ENCODE measurements at regions not wholly inside any gene's neighbourhood (a gene's known extent, or its start where the extent isn't known, plus 50 kb on each side); places are given as distances from the start of the nearest gene placed in this dataset.
A peak's percentile ranks its signal among the peaks of the same experiment; 100 is the strongest.

DNA sequence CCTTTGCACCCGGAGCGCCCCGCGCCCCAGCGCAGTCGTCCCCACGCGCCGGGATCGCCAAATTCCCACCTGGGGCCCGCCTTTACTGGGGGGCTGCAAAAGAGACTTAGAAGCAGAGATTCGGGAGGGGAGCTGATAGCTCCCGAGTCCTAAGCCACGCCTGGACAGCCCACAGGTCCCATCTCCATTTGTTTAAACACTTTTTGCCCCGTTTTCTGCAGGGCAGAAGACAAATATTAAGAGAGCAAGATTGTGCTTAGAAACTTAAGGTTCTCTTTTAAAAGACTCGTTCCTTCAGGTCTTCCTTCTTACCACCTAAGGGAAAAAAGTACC, 299.1 kb upstream of the NFE2L3 start:
- Histone ChIP-seq H3K79me2 (no peaks in the 10 kb centered on the region), H3K27ac (no peak overlapping the region), H3K4me2 (ENCODE audit: low read length) (no peak overlapping the region), H3K4me1 (peaks cover 10% of the 10 kb centered on the region), H2AFZ (no peak overlapping the region), H3K9ac (no peak overlapping the region), H3K4me3 (ENCODE audit: low read depth, low read length) (no peak overlapping the region), H3K27me3 (ENCODE audit: control insufficient read depth, insufficient read depth, low read length) (peaks cover 20% of the 10 kb centered on the region), H3K9me3 (ENCODE audit: control insufficient read depth, low read length) (no peaks in the 10 kb centered on the region), H3K36me3 (ENCODE audit: control insufficient read depth, insufficient read depth, low read length) (no peaks in the 10 kb centered on the region)
- TF ChIP-seq, protein P1, sequence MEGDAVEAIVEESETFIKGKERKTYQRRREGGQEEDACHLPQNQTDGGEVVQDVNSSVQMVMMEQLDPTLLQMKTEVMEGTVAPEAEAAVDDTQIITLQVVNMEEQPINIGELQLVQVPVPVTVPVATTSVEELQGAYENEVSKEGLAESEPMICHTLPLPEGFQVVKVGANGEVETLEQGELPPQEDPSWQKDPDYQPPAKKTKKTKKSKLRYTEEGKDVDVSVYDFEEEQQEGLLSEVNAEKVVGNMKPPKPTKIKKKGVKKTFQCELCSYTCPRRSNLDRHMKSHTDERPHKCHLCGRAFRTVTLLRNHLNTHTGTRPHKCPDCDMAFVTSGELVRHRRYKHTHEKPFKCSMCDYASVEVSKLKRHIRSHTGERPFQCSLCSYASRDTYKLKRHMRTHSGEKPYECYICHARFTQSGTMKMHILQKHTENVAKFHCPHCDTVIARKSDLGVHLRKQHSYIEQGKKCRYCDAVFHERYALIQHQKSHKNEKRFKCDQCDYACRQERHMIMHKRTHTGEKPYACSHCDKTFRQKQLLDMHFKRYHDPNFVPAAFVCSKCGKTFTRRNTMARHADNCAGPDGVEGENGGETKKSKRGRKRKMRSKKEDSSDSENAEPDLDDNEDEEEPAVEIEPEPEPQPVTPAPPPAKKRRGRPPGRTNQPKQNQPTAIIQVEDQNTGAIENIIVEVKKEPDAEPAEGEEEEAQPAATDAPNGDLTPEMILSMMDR (IDR thresholded peaks at IDR 0.05), result no peak

DNA sequence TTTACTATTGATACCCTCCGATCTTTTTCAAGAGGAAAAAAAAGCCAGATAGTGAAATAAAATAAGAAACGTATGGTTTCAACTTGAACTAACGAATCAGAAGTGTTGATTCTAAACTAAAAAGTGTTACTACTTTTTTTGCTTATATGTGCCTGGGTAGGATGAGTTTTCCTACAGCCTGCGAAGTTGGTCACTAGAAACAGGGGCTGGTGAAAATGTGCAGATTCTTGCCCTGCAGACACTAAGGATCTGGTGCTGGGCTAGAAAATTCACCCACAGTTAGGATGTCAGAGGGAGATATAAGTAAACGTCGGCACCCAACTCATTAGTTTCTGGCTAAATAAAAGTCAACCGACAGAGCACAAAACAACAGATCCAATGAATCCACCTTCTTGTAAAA, 298.7 kb upstream of the NFE2L3 start:
- Histone ChIP-seq H3K4me3 (ENCODE audit: low read depth, low read length) (no peak overlapping the region), H3K27me3 (ENCODE audit: control insufficient read depth, insufficient read depth, low read length) (peaks cover 20% of the 10 kb centered on the region), H2AFZ (no peak overlapping the region)

DNA sequence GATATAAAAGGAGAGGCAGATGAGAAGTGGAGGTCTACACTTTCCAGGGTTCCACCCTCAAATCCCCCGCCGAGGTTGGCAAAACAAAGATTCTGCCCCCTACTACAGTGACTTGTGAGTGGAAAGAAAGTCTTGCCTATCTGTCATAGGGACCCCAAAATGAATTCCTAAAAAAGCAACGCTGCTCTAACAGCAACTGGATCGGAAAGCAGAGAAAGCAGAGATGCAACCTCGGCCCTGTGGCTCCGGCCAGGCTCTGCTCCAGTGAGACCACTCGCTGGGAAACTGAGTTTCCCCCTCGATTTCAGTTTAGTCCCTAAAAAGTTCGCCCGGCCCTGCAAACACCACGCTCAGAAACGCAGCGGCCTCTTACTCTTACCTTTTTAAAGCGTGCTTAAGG, 297.9 kb upstream of the NFE2L3 start:
- no peak overlapping the region for H3K9ac ChIP-seq
- H3K27ac ChIP-seq, result no peak overlapping the region
- H3K9me3 ChIP-seq (ENCODE audit: control insufficient read depth, low read length), result no peaks in the 10 kb centered on the region
- H3K36me3 ChIP-seq (ENCODE audit: control insufficient read depth, insufficient read depth, low read length), result no peaks in the 10 kb centered on the region
- H3K4me3 ChIP-seq (ENCODE audit: low read depth, low read length), result no peak overlapping the region
- TF ChIP-seq, protein P1 (IDR thresholded peaks at IDR 0.05), result no peak
- H3K27me3 ChIP-seq (ENCODE audit: control insufficient read depth, insufficient read depth, low read length), result peaks cover 21% of the 10 kb centered on the region
- no peak overlapping the region for H3K4me2 ChIP-seq (ENCODE audit: low read length)
- H2AFZ ChIP-seq, result no peak overlapping the region
- no peaks in the 10 kb centered on the region for H3K79me2 ChIP-seq
- peaks cover 4% of the 10 kb centered on the region for H3K4me1 ChIP-seq

More for the DNA sequence above, 298.7 kb upstream of the NFE2L3 start:
- Histone ChIP-seq H3K79me2 (no peaks in the 10 kb centered on the region), H3K36me3 (ENCODE audit: control insufficient read depth, insufficient read depth, low read length) (no peaks in the 10 kb centered on the region), H3K27ac (no peak overlapping the region), H3K4me1 (peaks cover 6% of the 10 kb centered on the region), H3K9ac (no peak overlapping the region), H3K9me3 (ENCODE audit: control insufficient read depth, low read length) (no peaks in the 10 kb centered on the region), H3K4me2 (ENCODE audit: low read length) (no peak overlapping the region)
- TF ChIP-seq, protein P1 (IDR thresholded peaks at IDR 0.05), result no peak

DNA sequence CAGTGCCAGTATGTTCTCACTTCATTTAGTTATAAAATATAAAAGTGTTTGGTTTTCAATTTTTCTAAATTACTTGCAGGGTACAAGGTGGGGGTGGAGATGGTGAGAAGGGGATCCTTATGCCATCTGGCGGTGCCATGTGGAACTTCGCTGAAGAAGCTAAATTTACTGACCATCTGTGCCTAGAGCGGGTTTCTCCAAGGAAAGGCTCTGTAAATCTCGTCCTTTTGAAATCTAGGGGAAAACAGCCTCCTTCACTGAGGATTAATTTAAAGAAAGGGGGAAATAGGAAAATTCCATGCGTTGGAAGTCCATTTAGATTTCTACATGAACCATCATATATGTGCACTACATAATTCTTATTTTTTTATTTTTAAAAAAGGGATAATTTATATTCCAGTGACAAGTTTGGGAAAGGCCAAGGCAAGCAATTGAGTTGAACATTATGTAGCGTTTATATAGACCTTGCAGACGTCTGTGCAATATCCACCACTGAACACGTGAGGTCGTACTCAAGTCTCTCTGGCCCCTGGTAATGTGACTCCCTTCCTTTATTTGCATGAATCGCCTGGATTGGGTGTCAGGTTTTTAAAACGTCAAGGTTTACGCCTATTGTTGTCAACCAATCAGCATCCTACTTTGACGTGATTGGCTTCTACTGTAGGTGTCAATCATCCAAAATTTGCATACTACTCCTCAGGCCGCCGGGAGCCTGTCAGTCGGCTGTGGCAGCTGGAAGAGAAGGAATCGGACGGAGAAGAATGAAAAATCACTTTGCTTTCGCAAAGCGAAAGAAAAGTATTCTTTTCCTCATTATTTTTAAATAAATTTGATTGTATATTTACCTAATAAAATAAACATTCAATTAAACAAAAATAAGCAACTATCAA, 297.1 kb upstream of the NFE2L3 start:
- Histone ChIP-seq H3K27me3 (ENCODE audit: control insufficient read depth, insufficient read depth, low read length) (peaks cover 26% of the 10 kb centered on the region), H3K9me3 (ENCODE audit: control insufficient read depth, low read length) (peaks cover 4% of the 10 kb centered on the region), H3K27ac (no peak overlapping the region), H3K36me3 (ENCODE audit: control insufficient read depth, insufficient read depth, low read length) (no peaks in the 10 kb centered on the region), H3K9ac (no peak overlapping the region), H2AFZ (no peak overlapping the region), H3K4me3 (ENCODE audit: low read depth, low read length) (no peak overlapping the region), H3K79me2 (no peaks in the 10 kb centered on the region), H3K4me1 (no peaks in the 10 kb centered on the region), H3K4me2 (ENCODE audit: low read length) (no peak overlapping the region)
- TF ChIP-seq, protein P1 (IDR thresholded peaks at IDR 0.05), result peak; percentile 53
